HepG2 (cell line): ENCODE measurements at regions not wholly inside any gene's neighbourhood (a gene's known extent, or its start where the extent isn't known, plus 50 kb on each side); places are given as distances from the start of the nearest gene placed in this dataset.

Experiments
- ATAC-seq: fragments of 200-7000 bp; cut with Tn5 transposase; 3 replicates; pipeline ENCODE4 v1.9.1; 2020; ENCODE audit warnings: mild to moderate bottlenecking, moderate library complexity
- BruUV-seq: library from RNA; stranded (reverse); fragments of 400-500 nt; replicated peaks from 2 replicates; lab custom pipeline; 2021; lab: Mats Ljungman, UMichigan
- CTCF ChIA-PET: fragments of 300-600 bp; formaldehyde crosslinking; extraction: SDS; loops from one replicate; lab custom pipeline; 2021; ENCODE audit warnings: low total read pairs, inconsistent platforms, low intra/inter-chr PET ratio; lab: Yijun Ruan, JAX
- POLR2A ChIA-PET: fragments of 350-600 bp; sonication (Branson Sonifier 250); formaldehyde crosslinking; loops from one replicate; lab custom pipeline; 2020; ENCODE audit warnings: antibody characterized with exemption, inconsistent platforms; lab: Yijun Ruan, JAX
- DNase-seq: peaks from one replicate; pipeline ENCODE4 v3.0.0-alpha.2; 2015; ENCODE audit warnings: low spot score
- FAIRE-seq: peaks from 3 replicates; lab custom pipeline; 2011; peaks lifted over from hg19 to GRCh38; lab: Jason Lieb, UNC
- H2AFZ ChIP-seq: one replicate; pipeline ENCODE4 v1.6.1; 2011; ENCODE audit warnings: low read length, inconsistent platforms
- H3K27ac ChIP-seq: fragments of 300-600 bp; 3 replicates; pipeline ENCODE4 v1.8.0; 2011; ENCODE audit warnings: mixed run types, mild to moderate bottlenecking, mixed read lengths, low read length, inconsistent platforms; ENCODE audit not compliant: insufficient read depth; ENCODE audit errors: extremely low read length
- H3K27me3 ChIP-seq, 2 experiments: fragments of 200-600 bp in 1 of 2; 2 replicates in 1 of 2; 3 replicates in 1 of 2; pipeline versions ENCODE4 v1.6.0 to v1.8.0; 2011; ENCODE audit warnings: low read length in 2 of 2, mild to moderate bottlenecking in 2 of 2, moderate library complexity in 2 of 2, inconsistent platforms in 1 of 2; ENCODE audit not compliant: insufficient read depth in 2 of 2, control insufficient read depth in 1 of 2
- H3K36me3 ChIP-seq, 2 experiments: fragments of 200-600 bp in 1 of 2; replicated peaks in 1 of 2; 2 replicates in 1 of 2; 3 replicates in 1 of 2; pipeline versions ENCODE4 v1.5.1 to v1.8.0; 2011; ENCODE audit warnings: low read length in 2 of 2, inconsistent platforms in 1 of 2; ENCODE audit not compliant: insufficient read depth in 2 of 2, control insufficient read depth in 1 of 2
- H3K4me1 ChIP-seq: 2 replicates; pipeline ENCODE4 v1.5.1; 2012; ENCODE audit warnings: low read length, inconsistent platforms; ENCODE audit not compliant: insufficient read depth
- H3K4me2 ChIP-seq: 2 replicates; pipeline ENCODE4 v1.6.0; 2011; ENCODE audit warnings: low read depth, low read length, inconsistent platforms
- H3K4me3 ChIP-seq, 3 experiments: fragments of 200-600 bp in 1 of 3; sonication (generic), shearing (Covaris generic) in 1 of 3; replicated peaks in 1 of 3; 2 replicates each; pipeline ENCODE4 v1.5.1; 2011 to 2016; ENCODE audit warnings: low read length in 3 of 3, inconsistent platforms in 2 of 3, low read depth in 2 of 3, mild to moderate bottlenecking in 2 of 3, control low read depth in 1 of 3, mixed read lengths in 1 of 3; ENCODE audit not compliant: insufficient read depth in 1 of 3
- H3K79me2 ChIP-seq: one replicate; pipeline ENCODE4 v1.6.1; 2011; ENCODE audit warnings: low read length, inconsistent platforms; ENCODE audit not compliant: insufficient read depth
- H3K9ac ChIP-seq: 2 replicates; pipeline ENCODE4 v1.6.0; 2011; ENCODE audit warnings: mild to moderate bottlenecking, low read depth, low read length, inconsistent platforms; ENCODE audit not compliant: insufficient read depth
- H3K9me3 ChIP-seq: 2 replicates; pipeline ENCODE4 v1.5.1; 2012; ENCODE audit warnings: mild to moderate bottlenecking, low read length
- H4K20me1 ChIP-seq: 2 replicates; pipeline ENCODE4 v1.6.0; 2011; ENCODE audit warnings: inconsistent platforms, mild to moderate bottlenecking, low read length, moderate library complexity; ENCODE audit not compliant: insufficient read depth
- MIXL1 ChIP-seq: IDR thresholded peaks from 2 replicates; pipeline ENCODE4 v1.6.1; 2016
- PRMT3 ChIP-seq: sonication (generic); formaldehyde crosslinking; IDR thresholded peaks from 2 replicates; pipeline ENCODE4 v1.8.1; 2022; ENCODE audit warnings: low read depth, mild to moderate bottlenecking, moderate library complexity, missing genetic modification reagents, borderline replicate concordance
- RAD51 ChIP-seq: fragments of 450-650 bp; IDR thresholded peaks from 2 replicates; pipeline ENCODE4 v1.6.1; 2016; ENCODE audit warnings: borderline replicate concordance
- SRY ChIP-seq: sonication (generic); formaldehyde crosslinking; IDR thresholded peaks from 2 replicates; pipeline ENCODE4 v1.8.0; 2022; ENCODE audit warnings: mild to moderate bottlenecking, missing genetic modification reagents
- U2AF1 ChIP-seq: fragments of 200-400 bp; formaldehyde crosslinking; optimal IDR thresholded peaks from 2 replicates; pipeline ENCODE3; 2017; ENCODE audit warnings: mild to moderate bottlenecking, low read depth, low read length
- ZMYM4 ChIP-seq: sonication (generic); formaldehyde crosslinking; IDR thresholded peaks from 2 replicates; pipeline ENCODE4 v1.8.1; 2023; ENCODE audit warnings: mild to moderate bottlenecking, missing genetic modification reagents
- ZNF552 ChIP-seq: sonication (generic); formaldehyde crosslinking; IDR thresholded peaks from 2 replicates; pipeline ENCODE4 v1.9.0; 2022; ENCODE audit warnings: missing genetic modification reagents, mild to moderate bottlenecking, borderline replicate concordance
- ZNF569 ChIP-seq: sonication (generic); formaldehyde crosslinking; IDR thresholded peaks from 2 replicates; pipeline ENCODE4 v1.5.0; 2020; ENCODE audit warnings: mild to moderate bottlenecking, missing genetic modification reagents, moderate library complexity, borderline replicate concordance
- ZNF570 ChIP-seq: sonication (generic); formaldehyde crosslinking; IDR thresholded peaks from 2 replicates; pipeline ENCODE4 v1.4.0; 2020; ENCODE audit warnings: mild to moderate bottlenecking, missing genetic modification reagents, borderline replicate concordance
- ZNF678 ChIP-seq: sonication (generic); formaldehyde crosslinking; IDR thresholded peaks from 2 replicates; pipeline ENCODE4 v1.4.0; 2020; ENCODE audit warnings: mild to moderate bottlenecking, missing genetic modification reagents
- ZNF713 ChIP-seq: sonication (generic); formaldehyde crosslinking; IDR thresholded peaks from 2 replicates; pipeline ENCODE4 v1.4.0; 2020; ENCODE audit warnings: mild to moderate bottlenecking, missing genetic modification reagents
- ZNF883 ChIP-seq: sonication (generic); formaldehyde crosslinking; IDR thresholded peaks from 2 replicates; pipeline ENCODE4 v1.5.1; 2020; ENCODE audit warnings: mild to moderate bottlenecking, missing genetic modification reagents; ENCODE audit errors: not compliant biosample characterization
- WGBS: methylation state at CpG from one replicate; pipeline ENCODE4 v1.1.6; 2017; ENCODE audit warnings: low lambda C conversion rate; 5-methylcytosine and 5-hydroxymethylcytosine counted together
- in situ Hi-C: cut with HindIII; loops from 2 replicates; pipeline ENCODE4 v1.10.0; 2017; ENCODE audit warnings: low pct_unique_long_range_greater_than_20kb; ENCODE audit not compliant: extremely low pct_ligation_motif_present
- intact Hi-C: fragments of 100-400 bp; cut with micrococcal nuclease; formaldehyde crosslinking; loops from one replicate; pipeline ENCODE4 v1.10.0; 2022; ENCODE audit not compliant: unreplicated experiment
- TF ChIP-seq, protein P1 (sequence below): sonication (generic); formaldehyde crosslinking; IDR thresholded peaks from 2 replicates; pipeline ENCODE4 v1.4.0; 2020; ENCODE audit warnings: mild to moderate bottlenecking, missing genetic modification reagents
- TF ChIP-seq, protein P2 (sequence below): sonication (generic); formaldehyde crosslinking; IDR thresholded peaks from 2 replicates; pipeline ENCODE4 v1.4.0; 2020; ENCODE audit warnings: missing genetic modification reagents, borderline replicate concordance
- TF ChIP-seq, protein P3 (sequence below), 2 experiments: sonication (generic) in 1 of 2; formaldehyde crosslinking in 1 of 2; IDR thresholded peaks; 2 replicates each; pipeline versions ENCODE4 v1.5.1 to v1.6.1; 2011 to 2020; ENCODE audit warnings: borderline replicate concordance in 1 of 2, low read depth in 1 of 2, low read length in 1 of 2, mild to moderate bottlenecking in 1 of 2, missing genetic modification reagents in 1 of 2, moderate library complexity in 1 of 2

DNA sequence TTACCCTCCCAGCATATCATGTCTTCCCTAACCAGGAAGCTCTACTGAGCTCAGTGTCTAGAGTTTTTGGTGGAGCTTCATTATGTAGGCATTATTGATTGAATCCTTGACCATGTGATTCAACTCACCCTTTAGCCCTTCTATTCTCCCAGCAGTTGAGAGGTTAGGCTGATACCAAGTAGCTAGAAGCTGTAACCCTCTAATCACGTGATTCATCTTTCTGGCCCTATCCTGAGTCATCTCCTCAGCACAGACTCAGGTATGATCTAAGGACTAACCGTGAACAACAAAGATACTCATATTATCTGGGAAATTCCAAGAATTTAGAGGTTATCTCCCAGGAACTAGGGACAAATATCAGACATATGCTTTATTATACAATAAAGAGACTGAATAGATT, 625.5 kb downstream of the JRKL start:
- CTCF ChIA-PET, result no interaction called here
- no peak overlapping the region for H3K27ac ChIP-seq

GRCh38 chr11:97019305-97019704, 629.5 kb downstream of the JRKL start:
- Histone ChIP-seq H3K36me3 (no peaks in the 10 kb centered on the region), H3K79me2 (no peaks in the 10 kb centered on the region), H3K9me3 (no peaks in the 10 kb centered on the region), H3K4me1 (no peaks in the 10 kb centered on the region), H3K27me3 (no peaks in the 10 kb centered on the region), H3K4me2 (no peak overlapping the region), H3K27ac (no peak overlapping the region), H3K4me3 (no peak overlapping the region), H3K9ac (no peak overlapping the region), H4K20me1 (no peaks in the 10 kb centered on the region), H2AFZ (no peak overlapping the region)
- FAIRE-seq, result no peak
- POLR2A ChIA-PET, result no interaction called here
- 17% methylated on average over 3 of the region's 3 CpGs for WGBS
- DNase-seq, result no peak
- no TSS peak for BruUV-seq
- intact Hi-C loops (no loop called here), in situ Hi-C loops (no loop called here)
- CTCF ChIA-PET, result no interaction called here
- ATAC-seq, result no peak
- no peak for TF ChIP-seq ZNF552 (CRISPR knock-in tag)
- no peak for TF ChIP-seq ZNF569 (CRISPR knock-in tag)
- TF ChIP-seq ZNF883, result no peak
- TF ChIP-seq ZNF713, result no peak
- no peak for TF ChIP-seq ZNF678 (CRISPR knock-in tag)
- TF ChIP-seq U2AF1, result no peak
- TF ChIP-seq, protein P1, sequence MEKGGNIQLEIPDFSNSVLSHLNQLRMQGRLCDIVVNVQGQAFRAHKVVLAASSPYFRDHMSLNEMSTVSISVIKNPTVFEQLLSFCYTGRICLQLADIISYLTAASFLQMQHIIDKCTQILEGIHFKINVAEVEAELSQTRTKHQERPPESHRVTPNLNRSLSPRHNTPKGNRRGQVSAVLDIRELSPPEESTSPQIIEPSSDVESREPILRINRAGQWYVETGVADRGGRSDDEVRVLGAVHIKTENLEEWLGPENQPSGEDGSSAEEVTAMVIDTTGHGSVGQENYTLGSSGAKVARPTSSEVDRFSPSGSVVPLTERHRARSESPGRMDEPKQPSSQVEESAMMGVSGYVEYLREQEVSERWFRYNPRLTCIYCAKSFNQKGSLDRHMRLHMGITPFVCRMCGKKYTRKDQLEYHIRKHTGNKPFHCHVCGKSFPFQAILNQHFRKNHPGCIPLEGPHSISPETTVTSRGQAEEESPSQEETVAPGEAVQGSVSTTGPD (CRISPR knock-in tag), result no peak
- TF ChIP-seq, protein P2, sequence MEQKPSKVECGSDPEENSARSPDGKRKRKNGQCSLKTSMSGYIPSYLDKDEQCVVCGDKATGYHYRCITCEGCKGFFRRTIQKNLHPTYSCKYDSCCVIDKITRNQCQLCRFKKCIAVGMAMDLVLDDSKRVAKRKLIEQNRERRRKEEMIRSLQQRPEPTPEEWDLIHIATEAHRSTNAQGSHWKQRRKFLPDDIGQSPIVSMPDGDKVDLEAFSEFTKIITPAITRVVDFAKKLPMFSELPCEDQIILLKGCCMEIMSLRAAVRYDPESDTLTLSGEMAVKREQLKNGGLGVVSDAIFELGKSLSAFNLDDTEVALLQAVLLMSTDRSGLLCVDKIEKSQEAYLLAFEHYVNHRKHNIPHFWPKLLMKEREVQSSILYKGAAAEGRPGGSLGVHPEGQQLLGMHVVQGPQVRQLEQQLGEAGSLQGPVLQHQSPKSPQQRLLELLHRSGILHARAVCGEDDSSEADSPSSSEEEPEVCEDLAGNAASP (CRISPR knock-in tag), result no peak
- TF ChIP-seq ZNF570, result no peak
- TF ChIP-seq MIXL1 (CRISPR knock-in tag), result no peak
- no peak for TF ChIP-seq ZMYM4 (CRISPR knock-in tag)

More for the DNA sequence above, 625.5 kb downstream of the JRKL start:
- TF ChIP-seq SRY (no peak), RAD51 (peak; percentile 60; the same call in 1 of the 2 replicates), PRMT3 (CRISPR knock-in tag) (no peak)
- TF ChIP-seq, protein P3, sequence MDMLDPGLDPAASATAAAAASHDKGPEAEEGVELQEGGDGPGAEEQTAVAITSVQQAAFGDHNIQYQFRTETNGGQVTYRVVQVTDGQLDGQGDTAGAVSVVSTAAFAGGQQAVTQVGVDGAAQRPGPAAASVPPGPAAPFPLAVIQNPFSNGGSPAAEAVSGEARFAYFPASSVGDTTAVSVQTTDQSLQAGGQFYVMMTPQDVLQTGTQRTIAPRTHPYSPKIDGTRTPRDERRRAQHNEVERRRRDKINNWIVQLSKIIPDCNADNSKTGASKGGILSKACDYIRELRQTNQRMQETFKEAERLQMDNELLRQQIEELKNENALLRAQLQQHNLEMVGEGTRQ (IDR thresholded peaks at IDR 0.05; ENCODE audit: low read depth, low read length), result peak; percentile 34; the same call in 1 of the 2 replicates
- TF ChIP-seq, protein P3 (CRISPR knock-in tag; IDR thresholded peaks at IDR 0.05; ENCODE audit: borderline replicate concordance), result no peak
- no peaks in the 10 kb centered on the region for H3K36me3 ChIP-seq
- FAIRE-seq (no peak), ATAC-seq (no peak), DNase-seq (no peak)
- no TSS peak for BruUV-seq
- in situ Hi-C loops (no loop called here), intact Hi-C loops (no loop called here)
- no peaks in the 10 kb centered on the region for H3K79me2 ChIP-seq
- no peaks in the 10 kb centered on the region for H3K9me3 ChIP-seq
- H4K20me1 ChIP-seq, result no peaks in the 10 kb centered on the region
- no peak overlapping the region for H3K4me3 ChIP-seq
- no peaks in the 10 kb centered on the region for H3K4me1 ChIP-seq
- WGBS, result 0% methylated on average over 2 of the region's 2 CpGs
- H3K4me2 ChIP-seq, result no peak overlapping the region
- POLR2A ChIA-PET, result no interaction called here
- no peak overlapping the region for H2AFZ ChIP-seq
- H3K27me3 ChIP-seq, result no peaks in the 10 kb centered on the region
- H3K9ac ChIP-seq, result no peak overlapping the region
